Breast epithelium (tissue), 3 donors: ENCODE measurements at regions not wholly inside any gene's neighbourhood (a gene's known extent, or its start where the extent isn't known, plus 50 kb on each side); places are given as distances from the start of the nearest gene placed in this dataset.

Source experiments
- POLR2AphosphoS5 ChIP-seq, 3 donors: sonication (generic); formaldehyde crosslinking; IDR thresholded peaks; one replicate each; pipeline ENCODE4 v1.6.1; 2017; ENCODE audit warnings: antibody characterized with exemption in 3 of 3
- TF ChIP-seq, protein P1 (sequence below), 3 donors: fragments of 450-650 bp; IDR thresholded peaks; one replicate each; pipeline ENCODE4 v1.5.1; 2016 to 2017; ENCODE audit warnings: antibody characterized with exemption in 3 of 3, mild to moderate bottlenecking in 3 of 3, moderate library complexity in 3 of 3

DNA sequence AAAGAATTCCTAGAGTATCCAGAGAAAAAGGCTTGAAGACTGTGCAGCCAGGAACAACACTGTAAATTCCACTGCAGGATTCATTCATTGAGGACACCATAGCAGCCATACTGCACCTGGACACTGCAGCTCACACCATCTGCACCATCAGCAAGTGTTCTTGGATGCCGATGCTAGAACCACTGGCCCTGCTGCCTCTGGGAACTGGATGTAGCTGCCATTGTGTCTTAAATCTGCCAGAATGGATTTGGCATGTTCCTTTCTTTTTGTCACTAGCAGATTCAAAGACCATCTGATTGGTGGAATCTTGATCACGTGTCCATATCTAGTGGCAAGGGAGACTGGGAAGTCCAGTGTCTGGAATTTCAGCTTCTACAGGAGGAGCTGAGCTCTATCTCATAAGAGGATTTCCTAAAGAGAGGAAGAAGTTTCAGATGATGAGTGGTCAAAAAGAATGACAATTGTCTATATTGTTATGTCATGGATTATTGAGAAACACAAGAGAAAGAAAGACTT is 278.3 kb upstream of the ANKRD55 start:
- TF ChIP-seq, protein P1, sequence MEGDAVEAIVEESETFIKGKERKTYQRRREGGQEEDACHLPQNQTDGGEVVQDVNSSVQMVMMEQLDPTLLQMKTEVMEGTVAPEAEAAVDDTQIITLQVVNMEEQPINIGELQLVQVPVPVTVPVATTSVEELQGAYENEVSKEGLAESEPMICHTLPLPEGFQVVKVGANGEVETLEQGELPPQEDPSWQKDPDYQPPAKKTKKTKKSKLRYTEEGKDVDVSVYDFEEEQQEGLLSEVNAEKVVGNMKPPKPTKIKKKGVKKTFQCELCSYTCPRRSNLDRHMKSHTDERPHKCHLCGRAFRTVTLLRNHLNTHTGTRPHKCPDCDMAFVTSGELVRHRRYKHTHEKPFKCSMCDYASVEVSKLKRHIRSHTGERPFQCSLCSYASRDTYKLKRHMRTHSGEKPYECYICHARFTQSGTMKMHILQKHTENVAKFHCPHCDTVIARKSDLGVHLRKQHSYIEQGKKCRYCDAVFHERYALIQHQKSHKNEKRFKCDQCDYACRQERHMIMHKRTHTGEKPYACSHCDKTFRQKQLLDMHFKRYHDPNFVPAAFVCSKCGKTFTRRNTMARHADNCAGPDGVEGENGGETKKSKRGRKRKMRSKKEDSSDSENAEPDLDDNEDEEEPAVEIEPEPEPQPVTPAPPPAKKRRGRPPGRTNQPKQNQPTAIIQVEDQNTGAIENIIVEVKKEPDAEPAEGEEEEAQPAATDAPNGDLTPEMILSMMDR (IDR thresholded peaks at IDR 0.05), result no peak
- TF ChIP-seq POLR2AphosphoS5 (IDR thresholded peaks at IDR 0.05), result no peak
